GM19397 (cell line): ENCODE measurements at regions not wholly inside any gene's neighbourhood (a gene's known extent, or its start where the extent isn't known, plus 50 kb on each side); places are given as distances from the start of the nearest gene placed in this dataset.

Experiments
- ATAC-seq: cut with Tn5 transposase; IDR thresholded peaks from one replicate; pipeline ENCODE4 v1.9.1; 2021; ENCODE audit warnings: mild to moderate bottlenecking, moderate library complexity; ENCODE audit not compliant: unreplicated experiment

- no peak for ATAC-seq
Measured at GRCh38 chr11:80911666-80912065, 1470.8 kb upstream of the TENM4 start.

DNA sequence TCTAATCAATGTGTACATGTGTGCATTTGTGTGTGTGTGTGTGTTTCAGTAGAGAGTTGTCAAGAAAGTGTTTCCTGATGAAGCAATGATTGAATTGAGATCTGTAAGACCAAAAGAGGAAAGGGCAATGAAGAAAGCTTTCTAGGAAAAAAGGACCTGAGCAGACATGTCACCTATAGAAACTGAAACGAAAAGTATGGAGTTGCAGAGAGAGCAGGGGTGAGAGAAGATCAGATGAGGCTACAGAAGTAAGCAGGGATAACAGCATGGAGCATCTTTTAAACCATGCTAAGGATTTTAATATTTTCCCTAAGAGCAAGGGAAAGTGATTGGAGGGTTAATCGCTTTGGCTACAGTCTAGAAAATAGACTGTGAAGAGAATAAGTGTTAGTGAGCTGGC is 1459.4 kb upstream of the TENM4 start:
- ATAC-seq, result peak; percentile 60

GRCh38 chr11:80899381-80899780 is 1458.6 kb upstream of the TENM4 start:
- no peak for ATAC-seq

GRCh38 chr11:80898910-80899309 is 1458.1 kb upstream of the TENM4 start:
- no peak for ATAC-seq

DNA sequence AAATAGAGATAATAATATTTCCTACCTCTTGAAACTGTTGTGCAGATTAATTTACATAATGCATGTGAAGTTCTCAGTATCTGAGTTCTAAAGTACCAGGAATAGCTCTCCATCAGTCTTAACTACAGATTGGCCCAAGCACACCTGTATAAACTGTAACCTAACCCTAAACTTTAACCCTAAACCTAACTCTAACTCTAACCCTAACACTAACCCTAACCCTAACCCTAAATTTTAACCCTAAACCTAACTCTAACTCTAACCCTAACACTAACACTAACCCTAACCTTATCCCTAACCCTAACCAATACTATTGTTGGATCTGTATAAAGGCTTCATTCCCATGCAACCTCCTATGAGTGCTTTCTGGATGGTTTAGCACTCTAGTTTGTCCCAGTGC is 1445.9 kb upstream of the TENM4 start:
- ATAC-seq, result no peak

GRCh38 chr11:80873310-80873999 is 1432.6 kb upstream of the TENM4 start:
- ATAC-seq, result no peak

DNA sequence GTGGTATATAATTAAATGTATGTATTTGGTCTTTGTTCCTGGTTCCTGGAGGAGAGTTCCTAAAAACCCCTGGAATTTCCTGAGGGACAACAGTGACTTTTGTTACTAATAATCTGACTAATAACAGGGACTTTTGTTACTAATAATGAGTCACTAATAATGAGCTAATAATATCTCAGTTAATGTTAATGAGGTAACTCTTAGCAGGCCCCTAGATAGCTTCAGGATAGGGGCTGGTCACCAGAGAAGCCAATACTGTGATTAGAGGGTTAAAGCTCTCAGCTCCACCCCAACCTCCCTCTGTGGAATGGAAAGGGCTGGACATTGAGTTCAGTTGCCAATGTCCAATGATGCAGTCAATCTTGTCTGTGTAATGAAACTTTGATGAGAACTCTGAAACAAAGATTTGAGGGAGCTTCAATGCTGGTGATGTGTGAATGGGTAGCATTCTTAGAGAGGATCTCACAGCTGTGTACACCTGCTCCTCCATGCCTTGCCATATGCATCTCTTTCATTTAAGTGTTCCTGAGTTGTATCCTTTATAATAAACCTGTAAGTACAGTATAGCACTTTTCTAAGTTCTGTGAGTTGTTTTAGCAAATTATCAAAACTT is 1431.4 kb upstream of the TENM4 start:
- peak; percentile 59 for ATAC-seq

GRCh38 chr11:80868831-80869230 is 1428.0 kb upstream of the TENM4 start:
- ATAC-seq, result no peak

DNA sequence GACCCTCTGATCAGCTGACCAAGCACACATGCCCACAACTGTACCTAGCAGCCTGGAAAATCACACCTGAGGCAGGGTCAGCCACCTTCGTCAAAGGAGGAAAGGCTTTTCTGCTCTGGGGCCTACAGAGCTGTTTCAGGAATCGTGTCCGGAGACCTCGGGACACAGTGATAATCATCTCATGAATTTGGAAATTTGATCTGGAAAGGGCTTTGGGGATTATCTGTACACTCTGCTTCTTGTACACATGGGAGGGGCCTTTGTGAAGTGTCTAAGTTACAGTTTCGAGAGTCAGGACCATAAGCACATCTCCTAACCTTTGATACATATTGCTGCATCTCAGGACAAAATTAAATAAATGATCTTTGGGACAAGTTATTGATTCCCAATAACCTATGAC is 1421.2 kb upstream of the TENM4 start:
- no peak for ATAC-seq

DNA sequence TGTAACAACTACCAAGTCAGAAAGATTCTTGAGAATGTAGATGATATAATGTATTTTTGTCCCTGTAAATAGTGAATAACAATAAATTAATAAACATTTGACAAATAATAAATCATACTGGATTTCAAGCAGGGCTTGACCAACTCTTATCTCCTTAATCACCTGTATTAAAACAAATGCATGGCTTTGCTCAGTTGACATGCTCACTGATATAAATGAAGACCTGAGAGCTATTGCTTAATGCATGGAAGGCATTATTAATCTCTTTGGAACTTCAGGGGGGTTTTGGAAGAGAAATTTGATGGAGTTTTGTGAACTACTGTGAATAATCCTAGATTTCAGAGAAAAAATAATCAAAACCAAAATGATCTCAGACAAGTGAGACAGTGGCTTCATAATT is 1420.4 kb upstream of the TENM4 start:
- ATAC-seq, result no peak

- ATAC-seq, result no peak
Measured at GRCh38 chr11:80860632-80861031, 1419.8 kb upstream of the TENM4 start.

GRCh38 chr11:80856066-80856465 is 1415.2 kb upstream of the TENM4 start:
- no peak for ATAC-seq

DNA sequence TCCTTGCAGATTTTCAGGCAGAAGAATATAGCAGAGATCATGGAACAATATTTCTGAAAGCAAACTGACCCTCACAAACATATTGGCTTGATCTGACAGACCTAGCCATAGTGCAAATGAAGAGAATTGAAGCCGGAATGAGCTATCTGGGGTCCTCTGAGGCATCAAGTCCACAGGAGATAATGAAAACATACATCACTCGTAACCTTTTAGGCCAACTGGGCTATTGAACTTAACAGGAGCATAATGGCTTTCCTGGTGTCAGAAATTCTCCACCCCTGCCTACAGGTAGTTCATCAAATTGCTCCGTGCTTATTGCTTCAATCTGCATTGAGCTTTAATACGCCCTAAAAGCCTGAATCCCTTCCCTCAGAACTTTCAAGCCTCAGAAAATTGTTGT is 1414.6 kb upstream of the TENM4 start:
- ATAC-seq, result no peak

DNA sequence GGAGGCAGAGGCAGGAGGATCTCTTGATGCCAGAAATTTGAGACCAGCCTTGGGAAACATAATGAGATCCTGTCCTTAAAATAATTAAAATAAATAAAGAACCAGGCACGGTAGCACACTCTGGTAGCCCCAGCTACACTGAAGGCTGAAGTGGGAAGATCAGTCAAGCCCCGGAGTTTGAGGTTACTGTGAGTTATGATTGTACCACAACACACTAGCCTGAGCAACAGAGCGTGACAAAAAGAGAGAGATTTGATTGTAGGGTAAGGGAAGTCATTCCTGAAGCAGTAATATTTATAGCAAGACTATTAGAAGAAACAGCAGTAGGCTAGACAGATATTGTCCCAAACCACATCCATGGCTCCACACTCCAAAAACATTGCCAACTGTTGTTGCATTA is 1408.4 kb upstream of the TENM4 start:
- ATAC-seq, result peak; percentile 49

DNA sequence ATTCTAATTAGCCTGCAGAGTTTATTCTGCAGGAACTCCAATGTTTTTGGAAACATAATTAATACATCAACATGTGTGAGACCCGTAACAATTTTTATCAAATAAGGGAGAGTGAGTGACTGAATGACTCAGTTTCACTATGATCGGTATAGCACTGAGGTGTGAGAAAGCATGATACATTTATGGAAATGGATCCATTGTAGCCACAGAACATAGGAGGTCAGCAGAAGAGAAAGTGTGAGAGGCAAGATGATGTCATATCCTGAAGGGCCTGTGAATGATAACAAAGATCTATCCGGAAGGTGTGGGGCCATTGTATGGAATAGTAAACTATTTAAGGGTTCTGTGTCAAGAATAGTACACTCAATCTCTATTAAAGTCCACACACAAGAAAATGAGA is 1406.1 kb upstream of the TENM4 start:
- peak; percentile 89 for ATAC-seq

GRCh38 chr11:80846442-80846841 is 1405.6 kb upstream of the TENM4 start:
- ATAC-seq, result no peak

GRCh38 chr11:80844110-80844819 is 1403.4 kb upstream of the TENM4 start:
- no peak for ATAC-seq

DNA sequence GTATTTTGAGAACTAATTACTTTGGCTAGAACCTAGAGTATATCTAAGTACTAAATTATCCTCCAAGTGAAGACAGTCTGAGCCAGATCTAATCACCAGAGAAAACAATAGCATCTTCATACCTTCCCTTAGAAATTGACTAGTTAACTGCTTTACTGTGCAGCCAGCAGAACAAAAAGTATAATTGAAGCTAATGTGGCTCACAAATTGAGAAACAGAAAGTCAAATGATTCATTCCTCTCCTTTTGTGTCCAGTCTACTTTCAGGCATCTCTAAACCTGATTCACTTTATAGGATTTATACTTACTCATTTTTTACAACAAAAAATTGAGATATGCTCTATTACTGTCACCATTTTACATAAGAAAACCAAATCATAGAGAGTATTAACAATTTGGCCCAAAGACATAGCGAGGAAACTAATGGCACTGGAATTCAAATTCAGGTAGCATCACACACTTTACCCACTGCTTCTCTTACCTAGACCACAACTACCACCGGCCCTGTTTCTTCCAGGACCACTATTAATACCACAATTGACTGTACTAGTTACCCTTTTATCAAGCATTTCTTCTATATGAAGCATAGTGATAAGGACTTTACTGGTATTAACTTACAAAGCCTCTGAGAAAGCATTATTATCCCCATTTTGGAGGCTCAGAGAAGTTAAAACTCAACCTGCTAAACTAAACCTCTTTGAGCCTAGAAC is 1402.6 kb upstream of the TENM4 start:
- no peak for ATAC-seq

- ATAC-seq, result no peak
Measured at GRCh38 chr11:80842246-80842645, 1401.4 kb upstream of the TENM4 start.

DNA sequence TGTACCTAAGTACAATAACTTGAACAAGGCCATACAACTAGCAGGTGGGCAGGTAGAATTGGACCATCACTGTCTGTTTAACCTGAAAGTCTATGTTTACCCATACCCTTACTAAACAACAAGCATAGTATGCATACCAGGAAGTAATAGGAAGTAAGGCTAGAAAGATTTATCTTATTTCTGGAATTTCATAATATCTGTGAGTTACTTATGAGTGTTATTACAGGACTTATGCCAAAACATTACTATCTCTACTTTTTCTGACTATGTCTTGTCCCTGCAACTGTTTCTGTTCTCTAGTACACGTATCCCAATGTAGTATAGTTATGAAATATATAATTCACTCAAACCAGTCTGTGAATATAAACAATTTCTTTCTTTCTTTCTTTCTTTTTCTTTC is 1400.8 kb upstream of the TENM4 start:
- no peak for ATAC-seq

DNA sequence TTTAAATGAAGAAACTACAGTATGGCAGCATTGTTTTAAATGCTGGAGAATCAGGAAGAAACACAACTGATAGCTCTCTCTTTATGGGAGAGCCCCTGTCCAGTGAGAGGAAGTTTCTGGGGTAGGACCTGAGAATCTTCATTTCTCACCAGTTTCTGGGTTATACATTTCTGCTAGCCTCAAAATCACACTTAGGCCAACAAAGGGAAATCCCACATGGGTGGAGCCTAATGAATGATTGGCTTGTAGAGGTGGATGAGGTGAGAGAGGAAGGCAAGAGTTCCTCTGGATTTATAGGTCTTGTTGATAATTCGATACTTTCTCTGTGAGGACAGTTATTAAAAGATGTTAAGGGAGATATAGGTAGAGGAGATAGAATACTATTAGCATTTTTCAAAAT is 1397.3 kb upstream of the TENM4 start:
- ATAC-seq, result no peak

DNA sequence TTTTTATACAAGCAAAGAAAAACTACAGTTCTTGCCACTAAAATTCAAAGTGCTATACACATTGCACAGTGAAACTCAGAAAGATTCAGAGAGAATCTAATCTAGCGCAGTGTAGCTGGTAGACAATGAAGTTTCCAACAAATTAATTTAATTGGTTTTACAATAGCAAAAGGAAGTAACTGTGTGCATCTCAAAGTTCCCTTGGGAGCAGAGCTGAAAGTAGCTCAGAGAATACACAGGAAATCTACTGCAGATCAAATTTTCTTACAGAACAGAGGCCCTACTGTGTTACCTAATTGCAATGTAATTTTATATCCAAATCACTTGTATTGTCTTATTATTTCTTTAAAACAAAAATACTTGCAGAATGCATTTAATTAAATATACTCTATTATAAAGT is 1396.2 kb upstream of the TENM4 start:
- no peak for ATAC-seq
